ENCODE measurements at regions not wholly inside any gene's neighbourhood (a gene's known extent, or its start where the extent isn't known, plus 50 kb on each side); places are given as distances from the start of the nearest gene placed in this dataset.
A peak's percentile ranks its signal among the peaks of the same experiment; 100 is the strongest.
"Not testable (repeated sequence)": the region's sequence is repeated elsewhere in the genome, so short reads cannot be mapped to it uniquely, and the experiment has no call there.

DNA sequence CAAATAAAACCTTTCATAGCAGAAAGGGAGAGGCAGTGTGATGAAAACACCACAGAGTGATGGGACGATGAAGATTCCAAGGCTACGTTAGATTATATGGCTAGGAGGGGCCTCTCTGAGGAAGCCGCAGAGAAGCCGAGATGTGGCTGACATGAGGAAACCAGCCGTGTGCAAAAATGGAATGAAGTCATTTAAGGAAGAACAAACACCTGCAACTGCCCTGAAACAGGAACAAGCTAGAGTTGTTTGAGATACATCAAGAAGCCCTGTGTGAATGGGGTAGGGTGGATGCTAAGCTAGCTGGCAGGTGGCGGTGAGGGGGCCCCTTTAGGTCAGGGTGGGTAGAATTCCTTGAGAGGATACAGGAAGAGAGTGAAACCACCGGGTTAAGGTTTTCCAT lies 129.5 kb downstream of the KLF6 start:
- Histone ChIP-seq H3K4me1 (ENCODE audit: control insufficient read depth in 1 of 2, insufficient read depth in 2 of 2, low read length in 2 of 2) (no peaks in the 10 kb centered on the region), H3K4me3 (ENCODE audit: low read depth in 1 of 2, low read length in 2 of 2) (no peak overlapping the region), H3K27ac (ENCODE audit: low read length) (no peak overlapping the region), H3K36me3 (ENCODE audit: control insufficient read depth in 1 of 2, insufficient read depth in 2 of 2, low read length in 2 of 2) (no peaks in the 10 kb centered on the region), H3K27me3 (ENCODE audit: low read depth, low read length) (no peaks in the 10 kb centered on the region), H3K9me3 (ENCODE audit: control insufficient read depth in 1 of 2, low read length in 2 of 2) (no peaks in the 10 kb centered on the region)

DNA sequence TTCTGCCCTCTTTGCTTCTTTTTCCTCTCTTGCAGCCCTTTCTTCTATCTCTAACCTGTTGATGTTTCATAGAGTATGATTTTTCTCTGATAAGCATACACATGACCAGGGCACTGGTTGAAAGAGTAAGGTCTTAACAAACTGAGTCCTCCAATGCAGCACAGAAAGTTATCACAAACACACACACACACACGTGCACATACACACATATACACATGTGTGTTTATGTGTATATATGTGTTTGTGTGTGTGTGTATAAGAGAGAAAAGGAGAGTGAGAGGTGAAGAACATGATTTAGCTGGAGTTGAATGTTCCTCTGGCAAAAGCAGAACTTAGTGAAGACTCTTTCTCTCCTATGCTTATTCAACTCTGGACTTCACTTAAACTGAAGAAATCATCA lies 130.0 kb downstream of the KLF6 start:
- Histone ChIP-seq H3K27ac (ENCODE audit: low read length) (no peak overlapping the region), H3K9me3 (ENCODE audit: control insufficient read depth in 1 of 2, low read length in 2 of 2) (no peaks in the 10 kb centered on the region), H3K36me3 (ENCODE audit: control insufficient read depth in 1 of 2, insufficient read depth in 2 of 2, low read length in 2 of 2) (no peaks in the 10 kb centered on the region)

DNA sequence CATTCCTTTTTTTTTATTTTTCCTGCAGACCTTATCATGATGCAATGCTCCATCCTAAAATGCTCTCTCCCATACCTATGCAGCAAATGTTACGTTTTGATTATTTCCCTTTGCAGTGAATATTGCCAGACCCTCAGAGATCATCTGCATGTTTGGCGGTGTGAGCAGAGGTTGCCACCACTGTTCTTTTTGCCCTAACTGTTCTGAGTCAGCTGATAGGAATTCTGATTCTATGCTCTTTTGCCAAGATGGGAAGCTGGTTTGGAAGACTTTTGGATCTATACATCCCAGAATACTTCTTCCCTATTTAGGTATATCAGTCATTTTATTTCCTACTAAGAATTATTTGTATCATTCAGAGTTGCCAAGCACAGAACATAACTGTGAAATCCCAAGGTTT lies 130.5 kb downstream of the KLF6 start:
- no peak overlapping the region for H3K4me3 ChIP-seq (ENCODE audit: low read depth in 1 of 2, low read length in 2 of 2)
- no peak overlapping the region for H3K27ac ChIP-seq (ENCODE audit: low read length)

More for the DNA sequence above, 130.0 kb downstream of the KLF6 start:
- H3K4me1 ChIP-seq (ENCODE audit: control insufficient read depth in 1 of 2, insufficient read depth in 2 of 2, low read length in 2 of 2): no peaks in the 10 kb centered on the region
- no peaks in the 10 kb centered on the region for H3K27me3 ChIP-seq (ENCODE audit: low read depth, low read length)
- no peak overlapping the region for H3K4me3 ChIP-seq (ENCODE audit: low read depth in 1 of 2, low read length in 2 of 2)

DNA sequence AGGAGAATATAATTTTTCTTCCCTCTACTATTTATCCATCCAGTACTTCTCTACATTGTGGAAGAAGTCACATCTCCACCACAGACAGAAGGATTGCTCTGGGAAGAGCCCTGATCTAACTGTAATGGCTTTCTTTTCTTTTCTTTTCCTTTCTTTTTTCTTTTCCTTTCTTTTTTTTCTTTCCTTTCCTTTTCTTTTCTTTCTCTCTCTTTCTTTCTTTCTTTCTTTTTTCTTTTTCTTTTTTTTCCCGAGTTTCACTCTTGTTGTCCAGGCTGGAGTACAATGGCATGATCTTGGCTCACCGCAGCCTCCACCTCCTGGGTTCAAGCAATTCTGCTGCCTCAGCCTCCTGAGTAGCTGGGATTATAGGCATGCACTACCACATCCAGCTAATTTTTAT lies 131.7 kb downstream of the KLF6 start:
- H3K27me3 ChIP-seq (ENCODE audit: low read depth, low read length); H3K27ac ChIP-seq (ENCODE audit: low read length); H3K36me3 ChIP-seq (ENCODE audit: control insufficient read depth in 1 of 2, insufficient read depth in 2 of 2, low read length in 2 of 2); H3K9me3 ChIP-seq (ENCODE audit: control insufficient read depth in 1 of 2, low read length in 2 of 2); H3K4me1 ChIP-seq (ENCODE audit: control insufficient read depth in 1 of 2, insufficient read depth in 2 of 2, low read length in 2 of 2): not testable (repeated sequence)
- H3K4me3 ChIP-seq (ENCODE audit: low read depth in 1 of 2, low read length in 2 of 2): peak overlapping the region in 1 of 2 donors; percentile 42

More for the DNA sequence above, 130.5 kb downstream of the KLF6 start:
- Histone ChIP-seq H3K4me1 (ENCODE audit: control insufficient read depth in 1 of 2, insufficient read depth in 2 of 2, low read length in 2 of 2) (no peaks in the 10 kb centered on the region), H3K36me3 (ENCODE audit: control insufficient read depth in 1 of 2, insufficient read depth in 2 of 2, low read length in 2 of 2) (no peaks in the 10 kb centered on the region), H3K27me3 (ENCODE audit: low read depth, low read length) (no peaks in the 10 kb centered on the region), H3K9me3 (ENCODE audit: control insufficient read depth in 1 of 2, low read length in 2 of 2) (no peaks in the 10 kb centered on the region)

DNA sequence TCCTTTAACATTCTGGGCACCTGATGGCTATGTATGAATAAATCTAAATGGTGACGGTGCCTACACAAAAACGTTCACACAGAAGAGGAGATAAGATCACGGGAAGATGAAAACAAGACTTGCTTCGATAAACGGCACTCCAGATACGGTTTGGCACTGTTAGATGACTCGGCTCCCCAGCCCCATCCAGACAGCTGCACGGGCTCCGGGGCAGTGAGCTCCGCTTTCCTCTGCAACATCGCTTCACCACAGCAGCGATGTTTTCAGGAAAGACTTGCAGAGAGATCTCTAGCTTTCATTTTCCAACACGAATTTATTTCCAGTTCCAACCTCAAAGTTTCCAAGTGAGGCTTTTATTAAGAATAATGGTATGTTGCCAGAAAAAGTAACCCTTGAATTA lies 132.1 kb downstream of the KLF6 start:
- Histone ChIP-seq H3K9me3 (ENCODE audit: control insufficient read depth in 1 of 2, low read length in 2 of 2) (no peaks in the 10 kb centered on the region), H3K27me3 (ENCODE audit: low read depth, low read length) (no peaks in the 10 kb centered on the region), H3K4me1 (ENCODE audit: control insufficient read depth in 1 of 2, insufficient read depth in 2 of 2, low read length in 2 of 2) (peaks cover 0 to 6% of the 10 kb centered on the region in 2 donors), H3K4me3 (ENCODE audit: low read depth in 1 of 2, low read length in 2 of 2) (peak overlapping the region in 1 of 2 donors; percentile 42), H3K36me3 (ENCODE audit: control insufficient read depth in 1 of 2, insufficient read depth in 2 of 2, low read length in 2 of 2) (no peaks in the 10 kb centered on the region), H3K27ac (ENCODE audit: low read length) (no peak overlapping the region)

DNA sequence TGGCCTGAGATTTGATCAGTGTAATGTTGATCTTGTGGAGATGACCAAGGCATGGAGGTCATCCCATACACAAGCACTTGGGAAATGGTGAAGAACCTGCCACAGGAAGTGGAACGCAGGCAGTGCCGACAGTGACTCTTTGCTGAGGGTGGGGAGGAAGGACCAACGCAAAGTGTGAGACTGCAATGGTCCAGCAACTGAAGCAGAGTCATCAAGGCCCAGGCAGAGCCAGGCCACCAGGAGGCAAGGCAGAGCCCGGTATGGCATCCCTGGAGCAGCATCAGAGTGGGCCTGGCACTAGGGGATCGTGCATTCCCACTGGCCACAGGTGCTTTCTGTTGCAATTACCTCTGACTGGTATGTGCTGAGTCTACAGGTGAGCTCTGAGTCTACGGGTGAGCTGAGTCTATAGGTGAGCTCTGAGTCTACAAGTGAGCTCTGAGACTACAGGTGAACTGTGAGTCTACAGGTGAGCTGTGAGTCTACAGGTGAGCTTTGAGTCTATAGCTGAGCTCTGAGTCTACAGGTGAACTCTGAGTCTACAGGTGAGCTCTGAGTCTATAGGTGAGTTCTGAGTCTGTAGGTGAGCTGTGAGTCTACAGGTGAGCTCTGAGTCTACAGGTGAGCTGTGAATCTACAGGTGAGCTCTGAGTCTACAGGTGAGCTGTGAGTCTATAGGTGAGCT lies 132.9 kb downstream of the KLF6 start:
- H3K27ac ChIP-seq (ENCODE audit: low read length): no peak overlapping the region
- no peaks in the 10 kb centered on the region for H3K27me3 ChIP-seq (ENCODE audit: low read depth, low read length)
- H3K4me1 ChIP-seq (ENCODE audit: control insufficient read depth in 1 of 2, insufficient read depth in 2 of 2, low read length in 2 of 2): peaks cover 0 to 6% of the 10 kb centered on the region in 2 donors
- no peak overlapping the region for H3K4me3 ChIP-seq (ENCODE audit: low read depth in 1 of 2, low read length in 2 of 2)
- H3K36me3 ChIP-seq (ENCODE audit: control insufficient read depth in 1 of 2, insufficient read depth in 2 of 2, low read length in 2 of 2): no peaks in the 10 kb centered on the region
- no peaks in the 10 kb centered on the region for H3K9me3 ChIP-seq (ENCODE audit: control insufficient read depth in 1 of 2, low read length in 2 of 2)

DNA sequence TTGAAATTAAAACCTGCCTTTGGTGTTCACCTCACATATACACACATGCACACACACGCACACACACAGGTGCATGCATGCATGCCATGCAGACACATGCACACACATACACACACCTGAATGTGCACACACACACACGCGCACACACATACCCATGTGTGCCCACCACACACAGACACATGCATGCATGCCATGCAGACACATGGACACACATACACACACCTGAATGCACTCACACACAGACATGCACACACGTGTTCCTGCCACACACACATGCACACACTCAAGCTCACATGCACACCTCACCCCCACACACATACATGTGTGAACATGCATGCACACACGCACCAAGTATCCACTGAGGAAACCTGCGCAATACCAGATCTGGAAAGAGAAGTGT lies 136.4 kb downstream of the KLF6 start:
- H3K9me3 ChIP-seq (ENCODE audit: control insufficient read depth in 1 of 2, low read length in 2 of 2): no peaks in the 10 kb centered on the region
- H3K4me1 ChIP-seq (ENCODE audit: control insufficient read depth in 1 of 2, insufficient read depth in 2 of 2, low read length in 2 of 2): peaks cover 0 to 6% of the 10 kb centered on the region in 2 donors
- H3K27ac ChIP-seq (ENCODE audit: low read length): no peak overlapping the region
- no peak overlapping the region for H3K4me3 ChIP-seq (ENCODE audit: low read depth in 1 of 2, low read length in 2 of 2)
- no peaks in the 10 kb centered on the region for H3K27me3 ChIP-seq (ENCODE audit: low read depth, low read length)
- H3K36me3 ChIP-seq (ENCODE audit: control insufficient read depth in 1 of 2, insufficient read depth in 2 of 2, low read length in 2 of 2): no peaks in the 10 kb centered on the region

DNA sequence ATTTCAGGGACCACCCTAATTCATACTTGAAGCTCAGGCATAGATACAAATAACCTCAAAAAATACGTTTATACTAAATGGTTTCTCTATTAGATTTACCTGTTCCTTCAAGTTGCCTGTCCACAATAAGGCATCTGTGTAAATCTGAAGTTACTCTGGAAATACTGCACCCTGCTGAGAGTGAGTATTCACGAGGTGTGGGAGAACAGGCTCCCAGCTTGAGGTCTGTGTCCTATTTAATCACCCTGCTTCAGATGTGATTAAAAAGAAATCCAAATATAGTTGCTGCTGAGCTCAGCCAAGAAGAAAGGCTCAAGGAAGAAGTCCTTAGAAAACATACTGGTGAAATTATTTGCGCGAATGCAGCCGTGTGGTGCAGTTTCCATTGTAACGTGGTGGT lies 136.8 kb downstream of the KLF6 start:
- Histone ChIP-seq H3K27me3 (ENCODE audit: low read depth, low read length) (no peaks in the 10 kb centered on the region), H3K4me3 (ENCODE audit: low read depth in 1 of 2, low read length in 2 of 2) (no peak overlapping the region), H3K9me3 (ENCODE audit: control insufficient read depth in 1 of 2, low read length in 2 of 2) (no peaks in the 10 kb centered on the region), H3K4me1 (ENCODE audit: control insufficient read depth in 1 of 2, insufficient read depth in 2 of 2, low read length in 2 of 2) (peaks cover 0 to 6% of the 10 kb centered on the region in 2 donors), H3K36me3 (ENCODE audit: control insufficient read depth in 1 of 2, insufficient read depth in 2 of 2, low read length in 2 of 2) (no peaks in the 10 kb centered on the region), H3K27ac (ENCODE audit: low read length) (no peak overlapping the region)

DNA sequence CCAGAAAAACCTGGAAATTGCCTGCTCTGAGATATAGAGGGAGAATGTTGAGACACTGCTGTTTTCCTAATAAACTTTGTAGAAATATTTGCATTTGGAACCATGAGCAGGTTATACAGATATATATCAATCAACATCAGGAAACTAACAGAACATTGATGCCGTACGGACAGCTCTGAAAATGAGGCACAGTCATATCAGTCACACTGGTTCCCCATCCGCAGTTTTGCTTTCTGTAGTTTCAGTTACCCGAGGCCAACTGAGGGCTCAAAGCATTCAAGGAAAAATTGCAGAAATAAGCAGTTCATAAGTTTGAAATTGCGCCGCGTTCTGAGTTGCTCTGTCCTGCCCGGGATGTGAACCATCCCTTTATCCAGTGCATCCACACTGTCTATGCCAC lies 137.9 kb downstream of the KLF6 start:
- Histone ChIP-seq H3K36me3 (ENCODE audit: control insufficient read depth in 1 of 2, insufficient read depth in 2 of 2, low read length in 2 of 2) (no peaks in the 10 kb centered on the region), H3K4me1 (ENCODE audit: control insufficient read depth in 1 of 2, insufficient read depth in 2 of 2, low read length in 2 of 2) (peaks cover 0 to 6% of the 10 kb centered on the region in 2 donors), H3K27ac (ENCODE audit: low read length) (no peak overlapping the region), H3K27me3 (ENCODE audit: low read depth, low read length) (no peaks in the 10 kb centered on the region), H3K9me3 (ENCODE audit: control insufficient read depth in 1 of 2, low read length in 2 of 2) (no peaks in the 10 kb centered on the region), H3K4me3 (ENCODE audit: low read depth in 1 of 2, low read length in 2 of 2) (no peak overlapping the region)

DNA sequence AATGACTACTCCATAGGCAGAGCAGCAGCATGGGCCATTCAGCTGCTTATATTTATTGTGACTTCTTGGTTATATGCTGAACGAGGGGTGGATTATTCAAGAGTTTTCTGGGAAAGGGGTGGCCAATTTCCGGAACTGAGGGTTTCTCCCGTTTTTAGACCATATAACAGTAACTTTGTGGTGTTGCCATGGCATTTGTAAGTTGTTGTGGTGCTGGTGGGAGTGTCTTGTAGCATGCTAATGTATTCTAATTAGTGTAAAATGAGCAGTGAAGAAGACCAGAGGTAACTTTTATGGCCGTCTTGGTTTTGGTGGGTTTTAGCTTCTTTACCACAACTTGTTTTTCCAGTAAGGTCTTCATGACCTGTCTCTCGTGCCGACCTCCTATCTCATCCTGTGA lies 139.6 kb downstream of the KLF6 start:
- Histone ChIP-seq H3K27me3 (ENCODE audit: low read depth, low read length) (no peaks in the 10 kb centered on the region), H3K36me3 (ENCODE audit: control insufficient read depth in 1 of 2, insufficient read depth in 2 of 2, low read length in 2 of 2) (no peaks in the 10 kb centered on the region), H3K4me1 (ENCODE audit: control insufficient read depth in 1 of 2, insufficient read depth in 2 of 2, low read length in 2 of 2) (peaks cover 0 to 6% of the 10 kb centered on the region in 2 donors), H3K27ac (ENCODE audit: low read length) (no peak overlapping the region), H3K4me3 (ENCODE audit: low read depth in 1 of 2, low read length in 2 of 2) (no peak overlapping the region), H3K9me3 (ENCODE audit: control insufficient read depth in 1 of 2, low read length in 2 of 2) (no peaks in the 10 kb centered on the region)

DNA sequence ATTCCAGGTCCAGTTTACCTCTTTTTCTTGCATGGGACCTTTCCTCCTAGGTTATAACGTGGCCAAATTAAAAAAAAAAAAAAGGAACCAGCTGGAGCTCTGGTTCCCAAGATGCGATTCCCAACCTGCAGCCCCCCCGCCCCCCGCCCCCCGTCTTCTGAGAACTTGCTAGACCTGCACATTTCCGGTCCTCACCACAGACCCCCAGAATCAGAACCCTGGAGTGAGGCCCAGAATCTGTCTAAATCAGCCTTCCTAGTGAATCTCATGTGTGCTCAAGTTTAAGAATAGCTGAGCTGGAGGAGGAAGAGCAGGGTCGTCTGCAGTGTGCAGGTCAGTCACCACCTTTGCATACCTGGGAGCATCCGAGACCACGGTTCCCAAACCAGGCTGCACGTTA lies 144.2 kb downstream of the KLF6 start:
- H3K27ac ChIP-seq (ENCODE audit: low read length): no peak overlapping the region
- no peaks in the 10 kb centered on the region for H3K9me3 ChIP-seq (ENCODE audit: control insufficient read depth in 1 of 2, low read length in 2 of 2)
- no peaks in the 10 kb centered on the region for H3K27me3 ChIP-seq (ENCODE audit: low read depth, low read length)
- no peaks in the 10 kb centered on the region for H3K4me1 ChIP-seq (ENCODE audit: control insufficient read depth in 1 of 2, insufficient read depth in 2 of 2, low read length in 2 of 2)
- no peak overlapping the region for H3K4me3 ChIP-seq (ENCODE audit: low read depth in 1 of 2, low read length in 2 of 2)
- H3K36me3 ChIP-seq (ENCODE audit: control insufficient read depth in 1 of 2, insufficient read depth in 2 of 2, low read length in 2 of 2): no peaks in the 10 kb centered on the region

DNA sequence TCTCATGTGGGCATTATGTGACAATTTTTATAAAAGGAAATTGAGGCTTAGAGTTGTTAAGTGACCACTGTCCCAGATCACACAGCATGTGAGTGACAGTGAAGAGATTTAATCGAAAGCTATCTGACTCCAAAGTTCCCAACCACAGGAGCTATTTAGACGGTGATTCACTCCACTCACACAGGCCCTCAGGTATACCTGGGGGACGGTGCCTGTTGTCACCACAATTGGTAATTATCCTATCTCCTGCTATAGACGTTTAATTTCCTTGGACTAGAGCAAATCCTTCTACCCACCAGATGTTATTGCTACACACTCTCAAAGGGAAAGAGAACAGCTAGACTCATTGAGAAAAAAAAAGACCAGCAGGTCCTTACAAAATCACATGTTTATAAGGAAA lies 145.5 kb downstream of the KLF6 start:
- no peak overlapping the region for H3K4me3 ChIP-seq (ENCODE audit: low read depth in 1 of 2, low read length in 2 of 2)
- H3K27ac ChIP-seq (ENCODE audit: low read length): no peak overlapping the region
- no peaks in the 10 kb centered on the region for H3K4me1 ChIP-seq (ENCODE audit: control insufficient read depth in 1 of 2, insufficient read depth in 2 of 2, low read length in 2 of 2)
- H3K36me3 ChIP-seq (ENCODE audit: control insufficient read depth in 1 of 2, insufficient read depth in 2 of 2, low read length in 2 of 2): no peaks in the 10 kb centered on the region
- no peaks in the 10 kb centered on the region for H3K27me3 ChIP-seq (ENCODE audit: low read depth, low read length)
- H3K9me3 ChIP-seq (ENCODE audit: control insufficient read depth in 1 of 2, low read length in 2 of 2): no peaks in the 10 kb centered on the region
